ENCODE measurements at regions not wholly inside any gene's neighbourhood (a gene's known extent, or its start where the extent isn't known, plus 50 kb on each side); places are given as distances from the start of the nearest gene placed in this dataset.

DNA sequence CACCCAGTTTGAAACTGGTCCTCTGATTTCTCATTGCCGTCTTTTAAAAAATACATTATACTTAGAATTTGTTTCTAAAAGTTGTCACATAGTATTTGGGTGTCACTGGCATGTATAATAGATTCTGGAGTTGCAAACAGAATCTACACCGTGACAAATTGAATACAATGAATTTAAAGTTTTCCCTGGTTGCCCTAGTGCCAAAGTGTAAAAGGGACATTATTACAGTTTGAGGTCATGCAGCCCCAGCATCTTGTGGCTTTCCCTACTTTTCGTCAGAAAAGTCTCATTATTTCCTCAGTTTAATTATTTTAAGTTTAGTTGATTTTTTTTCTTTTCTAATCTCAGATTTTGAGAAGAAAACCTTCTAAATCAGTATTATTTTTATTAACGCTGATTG, 155.9 kb downstream of the DISP1 start:
- no peaks in the 10 kb centered on the region for H3K9me3 ChIP-seq
- TF ChIP-seq, protein P1, sequence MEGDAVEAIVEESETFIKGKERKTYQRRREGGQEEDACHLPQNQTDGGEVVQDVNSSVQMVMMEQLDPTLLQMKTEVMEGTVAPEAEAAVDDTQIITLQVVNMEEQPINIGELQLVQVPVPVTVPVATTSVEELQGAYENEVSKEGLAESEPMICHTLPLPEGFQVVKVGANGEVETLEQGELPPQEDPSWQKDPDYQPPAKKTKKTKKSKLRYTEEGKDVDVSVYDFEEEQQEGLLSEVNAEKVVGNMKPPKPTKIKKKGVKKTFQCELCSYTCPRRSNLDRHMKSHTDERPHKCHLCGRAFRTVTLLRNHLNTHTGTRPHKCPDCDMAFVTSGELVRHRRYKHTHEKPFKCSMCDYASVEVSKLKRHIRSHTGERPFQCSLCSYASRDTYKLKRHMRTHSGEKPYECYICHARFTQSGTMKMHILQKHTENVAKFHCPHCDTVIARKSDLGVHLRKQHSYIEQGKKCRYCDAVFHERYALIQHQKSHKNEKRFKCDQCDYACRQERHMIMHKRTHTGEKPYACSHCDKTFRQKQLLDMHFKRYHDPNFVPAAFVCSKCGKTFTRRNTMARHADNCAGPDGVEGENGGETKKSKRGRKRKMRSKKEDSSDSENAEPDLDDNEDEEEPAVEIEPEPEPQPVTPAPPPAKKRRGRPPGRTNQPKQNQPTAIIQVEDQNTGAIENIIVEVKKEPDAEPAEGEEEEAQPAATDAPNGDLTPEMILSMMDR (IDR thresholded peaks at IDR 0.05; ENCODE audit: insufficient read depth in 1 of 2, low read depth in 1 of 2, low read length in 1 of 2, severe bottlenecking in 1 of 2, unreplicated experiment in 1 of 2) = no peak
- no TSS peak for BruUV-seq (replicated peaks)
- no peaks in the 10 kb centered on the region for H3K9me3 Mint-ChIP-seq (ENCODE audit: unreplicated experiment)
- H3K4me1 ChIP-seq = no peaks in the 10 kb centered on the region
- H3K4me3 ChIP-seq (ENCODE audit: low read depth, low read length) = no peak overlapping the region
- H3K4me1 Mint-ChIP-seq (ENCODE audit: low read depth, unreplicated experiment) = no peaks in the 10 kb centered on the region
- no peak for DNase-seq
- no peaks in the 10 kb centered on the region for H3K36me3 Mint-ChIP-seq (ENCODE audit: insufficient read depth, unreplicated experiment)
- CTCF ChIA-PET = no interaction called here
- POLR2A ChIA-PET = no interaction called here
- no peaks in the 10 kb centered on the region for H3K36me3 ChIP-seq (ENCODE audit: control insufficient read depth, insufficient read depth, low read length)
- intact Hi-C loops (cut with micrococcal nuclease; ENCODE audit: unreplicated experiment) = no loop called here
- no peak overlapping the region for H3K27ac Mint-ChIP-seq (ENCODE audit: unreplicated experiment)
- H3K4me3 Mint-ChIP-seq (ENCODE audit: unreplicated experiment) = no peak overlapping the region
- H3K27me3 Mint-ChIP-seq (ENCODE audit: insufficient read depth, unreplicated experiment) = no peaks in the 10 kb centered on the region
- H3K27me3 ChIP-seq (replicated peaks; ENCODE audit: control insufficient read depth, insufficient read depth, low read length) = no peaks in the 10 kb centered on the region

- Mint-ChIP-seq H3K27me3 (ENCODE audit: insufficient read depth, unreplicated experiment) (no peaks in the 10 kb centered on the region), H3K4me1 (ENCODE audit: low read depth, unreplicated experiment) (no peaks in the 10 kb centered on the region), H3K9me3 (ENCODE audit: unreplicated experiment) (no peaks in the 10 kb centered on the region), H3K27ac (ENCODE audit: unreplicated experiment) (no peak overlapping the region), H3K4me3 (ENCODE audit: unreplicated experiment) (no peak overlapping the region), H3K36me3 (ENCODE audit: insufficient read depth, unreplicated experiment) (no peaks in the 10 kb centered on the region)
- intact Hi-C loops (cut with micrococcal nuclease; ENCODE audit: unreplicated experiment) = no loop called here
- Histone ChIP-seq H3K4me1 (no peaks in the 10 kb centered on the region), H3K4me3 (ENCODE audit: low read depth, low read length) (no peak overlapping the region), H3K9me3 (no peaks in the 10 kb centered on the region), H3K36me3 (ENCODE audit: control insufficient read depth, insufficient read depth, low read length) (no peaks in the 10 kb centered on the region), H3K27me3 (replicated peaks; ENCODE audit: control insufficient read depth, insufficient read depth, low read length) (no peaks in the 10 kb centered on the region)
- DNase-seq = no peak
- CTCF ChIA-PET = no interaction called here
- POLR2A ChIA-PET = no interaction called here
- TF ChIP-seq, protein P1 (IDR thresholded peaks at IDR 0.05; ENCODE audit: insufficient read depth in 1 of 2, low read depth in 1 of 2, low read length in 1 of 2, severe bottlenecking in 1 of 2, unreplicated experiment in 1 of 2) = no peak
- BruUV-seq (replicated peaks) = no TSS peak
These were observed 156.3 kb downstream of the DISP1 start for GRCh38 chr1:222971146-222971545.

- Mint-ChIP-seq H3K27me3 (ENCODE audit: insufficient read depth, unreplicated experiment) (no peaks in the 10 kb centered on the region), H3K4me3 (ENCODE audit: unreplicated experiment) (no peak overlapping the region), H3K27ac (ENCODE audit: unreplicated experiment) (no peak overlapping the region), H3K36me3 (ENCODE audit: insufficient read depth, unreplicated experiment) (no peaks in the 10 kb centered on the region), H3K4me1 (ENCODE audit: low read depth, unreplicated experiment) (no peaks in the 10 kb centered on the region), H3K9me3 (ENCODE audit: unreplicated experiment) (no peaks in the 10 kb centered on the region)
- H3K9me3 ChIP-seq = no peaks in the 10 kb centered on the region
- ChIA-PET CTCF (no interaction called here), POLR2A (no interaction called here)
- TF ChIP-seq, protein P1 (IDR thresholded peaks at IDR 0.05; ENCODE audit: insufficient read depth in 1 of 2, low read depth in 1 of 2, low read length in 1 of 2, severe bottlenecking in 1 of 2, unreplicated experiment in 1 of 2) = no peak
- no peak for DNase-seq
- intact Hi-C loops (cut with micrococcal nuclease; ENCODE audit: unreplicated experiment) = no loop called here
- no peak overlapping the region for H3K4me3 ChIP-seq (ENCODE audit: low read depth, low read length)
- H3K27me3 ChIP-seq (replicated peaks; ENCODE audit: control insufficient read depth, insufficient read depth, low read length) = no peaks in the 10 kb centered on the region
- no peaks in the 10 kb centered on the region for H3K36me3 ChIP-seq (ENCODE audit: control insufficient read depth, insufficient read depth, low read length)
- no TSS peak for BruUV-seq (replicated peaks)
- H3K4me1 ChIP-seq = no peaks in the 10 kb centered on the region
These were observed 158.7 kb downstream of the DISP1 start for GRCh38 chr1:222973561-222973960.

Data from Caco-2 (cell line).